GM18861 (cell line): ENCODE measurements at regions not wholly inside any gene's neighbourhood (a gene's known extent, or its start where the extent isn't known, plus 50 kb on each side); places are given as distances from the start of the nearest gene placed in this dataset.
A peak's percentile ranks its signal among the peaks of the same experiment; 100 is the strongest.
"Not testable (repeated sequence)": the region's sequence is repeated elsewhere in the genome, so short reads cannot be mapped to it uniquely, and the experiment has no call there.

Source experiments
- ATAC-seq: cut with Tn5 transposase; IDR thresholded peaks from one replicate; pipeline ENCODE4 v1.9.1; 2021; ENCODE audit not compliant: unreplicated experiment

DNA sequence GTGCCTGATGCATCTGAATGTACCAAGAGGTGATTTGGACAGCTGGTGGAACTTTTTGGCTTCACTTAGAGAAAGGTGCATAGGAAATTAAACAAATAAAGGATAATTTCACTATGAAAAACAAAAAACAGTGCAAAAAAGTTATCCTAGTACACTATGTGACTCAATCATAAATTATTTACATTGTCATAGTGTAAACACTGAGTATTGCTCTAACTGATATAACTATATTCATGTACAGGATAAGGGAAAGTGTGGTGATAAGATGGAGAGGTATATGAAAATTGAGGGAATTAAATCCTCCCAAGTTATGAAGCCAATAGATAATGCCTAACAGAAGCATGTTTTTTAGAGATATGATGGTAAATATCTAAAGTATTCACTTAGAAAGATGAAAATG is 50.2 kb upstream of the CPNE4 start:
- ATAC-seq, result no peak

DNA sequence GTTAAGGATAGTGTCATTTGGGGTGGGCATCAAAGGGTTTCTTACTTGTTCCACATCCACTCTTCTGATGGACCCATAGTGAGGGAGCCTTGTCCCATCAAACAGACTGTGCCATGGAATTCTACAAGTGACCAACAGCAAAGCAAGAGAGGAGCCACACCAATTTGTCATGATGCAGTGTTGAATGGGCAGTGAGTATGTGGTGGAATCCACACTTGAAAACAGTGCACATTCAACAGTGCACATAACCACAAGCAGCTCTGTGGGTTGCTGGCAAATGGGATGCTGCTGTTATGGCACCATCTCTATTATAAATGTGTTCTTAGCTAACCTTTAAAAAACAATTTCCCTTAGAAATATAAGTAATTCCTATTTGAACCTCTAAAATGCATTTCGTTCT is 52.5 kb upstream of the CPNE4 start:
- ATAC-seq, result no peak

DNA sequence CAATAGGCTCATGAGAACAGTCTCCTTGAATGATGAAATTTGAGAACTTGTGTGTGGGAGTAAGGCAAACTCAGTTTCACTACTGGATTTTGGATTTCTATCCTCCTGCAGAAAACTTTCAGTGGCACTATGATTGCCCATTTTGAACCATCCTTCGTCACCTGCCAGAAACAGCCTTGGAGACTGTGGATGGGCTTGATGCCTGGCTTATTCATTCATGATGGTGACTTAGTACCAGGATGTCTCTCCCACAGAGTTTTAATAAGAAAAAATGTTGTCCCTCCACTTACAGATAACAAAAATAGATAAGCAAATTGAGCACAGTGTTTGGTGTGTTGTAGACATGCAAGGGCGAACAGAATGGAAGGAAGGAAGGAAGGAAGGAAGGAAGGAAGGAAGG is 53.5 kb upstream of the CPNE4 start:
- no peak for ATAC-seq

DNA sequence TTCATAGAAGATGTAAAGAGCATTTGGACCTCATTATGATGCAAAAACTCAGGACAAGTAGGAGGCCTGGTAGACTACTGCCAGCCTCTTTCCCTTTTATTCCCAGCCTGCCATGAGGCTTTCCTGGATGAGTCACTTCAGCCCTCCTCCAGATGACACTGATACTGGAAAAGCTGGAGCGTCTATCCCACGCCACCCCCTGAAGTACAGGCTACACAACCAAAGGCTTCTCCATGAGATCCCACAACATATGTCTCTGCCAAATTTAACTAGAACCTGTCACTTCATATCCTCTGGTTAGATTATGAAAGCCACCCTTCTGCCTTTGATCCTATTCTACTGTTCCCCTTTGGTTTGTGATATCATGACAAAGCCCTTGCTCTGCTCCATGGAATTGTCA is 56.1 kb upstream of the CPNE4 start:
- no peak for ATAC-seq

DNA sequence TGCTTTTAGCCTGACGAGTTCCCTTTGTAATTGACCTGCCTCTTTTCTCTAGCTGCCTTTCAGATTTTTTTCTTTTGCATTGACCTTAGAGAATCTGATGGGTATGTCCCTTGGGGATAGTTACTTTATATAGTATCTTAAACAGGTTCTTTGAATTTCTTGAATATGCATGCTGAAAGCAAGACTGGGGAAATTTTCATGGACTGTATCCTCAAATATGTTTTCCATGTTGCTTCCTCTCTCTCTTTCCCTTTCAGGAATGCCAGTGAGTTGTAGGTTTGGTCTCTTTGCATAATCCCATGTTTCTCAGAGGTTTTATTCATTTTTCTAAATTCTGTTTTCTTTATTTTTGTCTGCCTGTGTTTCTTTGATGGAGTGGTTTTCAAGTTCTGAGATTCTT is 81.8 kb upstream of the CPNE4 start:
- no peak for ATAC-seq

DNA sequence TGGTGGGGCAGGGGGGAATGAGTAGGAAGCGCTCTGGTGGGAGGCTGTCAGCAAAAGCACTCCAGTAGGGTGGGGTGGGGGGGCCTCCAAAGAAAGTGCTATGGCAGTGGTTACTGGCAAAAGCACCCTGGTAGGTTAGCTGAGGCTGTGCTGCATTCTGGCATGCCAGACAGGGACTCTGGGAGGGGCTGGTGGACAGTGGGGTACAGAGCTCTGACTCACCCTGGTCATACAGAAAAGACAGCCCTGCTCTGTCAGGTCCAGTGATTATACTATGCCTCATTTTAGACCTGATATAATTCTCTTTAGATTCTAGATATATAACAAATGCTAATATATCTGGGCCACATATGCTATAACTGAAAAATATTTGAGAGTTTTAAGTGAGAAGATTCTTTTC is 82.8 kb upstream of the CPNE4 start:
- no peak for ATAC-seq

DNA sequence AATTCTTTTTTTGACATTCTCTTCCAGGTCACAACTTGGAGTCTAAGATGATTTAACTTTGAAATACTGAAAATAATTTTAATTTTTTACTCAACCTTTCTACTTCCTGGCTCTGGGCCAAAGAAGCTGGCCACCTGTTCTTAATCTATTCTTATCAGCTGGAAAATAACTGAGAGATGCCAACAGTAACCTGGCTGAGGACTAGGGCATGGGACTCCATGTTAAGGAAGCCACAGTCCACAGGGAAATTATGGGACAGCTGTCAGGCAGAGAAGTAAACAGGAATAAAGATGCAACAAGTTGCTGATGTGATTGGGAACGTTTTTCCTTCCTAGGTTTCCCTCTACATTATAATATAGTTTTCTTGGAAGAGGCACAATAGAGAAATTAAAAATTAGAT is 84.7 kb upstream of the CPNE4 start:
- no peak for ATAC-seq

DNA sequence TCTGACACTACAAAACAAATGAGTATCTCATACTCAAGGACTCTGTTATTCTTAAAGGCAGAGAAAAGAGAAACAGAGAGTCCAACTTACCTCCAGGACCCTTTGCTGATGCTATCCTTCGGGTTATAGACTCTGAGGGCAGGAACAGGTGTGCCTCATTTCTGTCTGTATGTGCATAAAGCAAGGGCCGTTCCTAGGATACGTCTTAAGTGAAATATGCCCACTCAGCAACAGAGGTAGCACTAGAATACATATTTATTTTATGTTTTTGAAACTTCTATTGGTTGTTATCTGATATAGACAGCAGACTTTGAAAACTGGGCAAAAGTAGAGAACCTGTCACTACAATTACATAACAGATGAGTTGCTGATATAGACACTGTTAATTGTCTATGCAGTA is 89.3 kb upstream of the CPNE4 start:
- no peak for ATAC-seq

DNA sequence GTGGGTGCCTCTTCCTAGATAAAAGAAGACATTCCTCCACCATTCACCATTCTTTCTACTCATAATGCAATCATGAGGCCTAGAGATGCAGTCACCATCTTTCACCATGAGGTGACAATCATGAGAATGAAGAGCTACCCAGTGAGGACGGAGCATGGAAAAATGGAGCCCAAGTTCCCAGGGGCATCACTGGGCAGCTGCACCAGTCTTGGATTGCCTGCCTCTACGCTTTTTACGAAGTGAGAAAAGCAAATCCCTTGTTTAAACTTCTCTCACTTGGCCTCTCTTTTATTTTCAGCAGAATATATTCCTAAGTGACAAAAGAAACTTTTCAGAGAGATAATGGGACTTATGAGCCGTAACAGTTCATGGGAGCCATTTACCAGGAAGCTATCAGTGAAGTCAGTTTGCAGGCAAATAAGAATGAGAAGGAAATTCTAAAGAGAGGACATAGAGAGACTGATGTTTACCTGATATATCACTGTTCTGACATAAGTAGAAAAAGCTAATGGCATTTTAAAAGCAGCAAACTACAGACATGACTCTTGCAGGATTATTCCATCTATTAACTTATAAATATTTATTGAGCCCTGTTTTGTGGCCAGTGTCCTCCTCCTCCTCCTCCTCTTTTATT is 90.0 kb upstream of the CPNE4 start:
- ATAC-seq, result no peak

DNA sequence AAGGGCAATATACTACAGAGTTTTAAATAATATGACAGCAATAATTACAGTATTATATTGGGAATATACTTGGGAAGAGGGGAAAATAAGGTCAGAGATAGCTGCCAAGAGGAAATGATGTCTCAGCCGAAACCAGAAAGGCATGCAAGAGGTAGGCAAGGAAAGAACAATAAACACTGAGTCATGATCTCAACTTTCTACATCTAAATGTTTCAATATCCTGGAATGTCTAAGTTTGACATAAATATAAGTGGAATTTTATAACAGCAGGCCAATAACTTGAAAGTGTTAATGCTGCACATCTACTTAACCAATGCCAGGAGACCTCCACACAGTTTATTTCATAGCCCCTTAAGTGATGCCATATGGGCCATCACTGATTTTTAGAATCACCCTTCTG is 99.8 kb upstream of the CPNE4 start:
- no peak for ATAC-seq

DNA sequence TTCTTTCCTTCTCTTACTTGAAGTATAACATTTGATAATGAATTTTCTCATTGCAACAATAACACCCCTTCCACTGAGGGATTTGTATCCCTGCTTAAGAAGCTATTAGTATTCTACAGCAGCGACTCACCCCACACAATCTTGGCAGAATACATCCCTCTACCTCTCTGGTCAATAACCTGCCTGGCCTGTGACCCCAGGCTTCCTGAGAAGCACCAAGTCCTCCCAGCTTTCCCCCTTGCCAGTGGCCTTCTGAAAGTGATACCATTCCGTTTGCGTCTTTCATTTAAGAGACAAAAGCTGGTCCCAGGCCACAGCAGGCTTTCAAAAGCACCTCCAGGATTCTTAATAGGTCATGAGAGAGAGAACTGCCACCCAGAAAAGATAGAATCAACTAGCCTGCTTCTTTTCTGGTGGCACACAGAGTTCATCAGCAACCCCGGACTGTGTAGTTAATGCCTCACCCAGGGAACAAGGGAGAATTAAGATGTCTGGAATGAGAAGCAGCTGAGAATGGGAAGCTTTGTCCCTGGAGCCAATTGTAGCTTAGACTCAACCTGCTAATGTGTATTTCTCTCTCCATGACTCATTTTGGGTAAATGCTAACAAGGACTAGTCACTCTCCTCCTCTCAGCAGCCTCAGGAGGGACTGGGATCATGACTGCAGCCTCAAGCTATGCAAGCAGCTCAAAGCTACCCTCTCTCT is 101.0 kb upstream of the CPNE4 start:
- ATAC-seq, result no peak

DNA sequence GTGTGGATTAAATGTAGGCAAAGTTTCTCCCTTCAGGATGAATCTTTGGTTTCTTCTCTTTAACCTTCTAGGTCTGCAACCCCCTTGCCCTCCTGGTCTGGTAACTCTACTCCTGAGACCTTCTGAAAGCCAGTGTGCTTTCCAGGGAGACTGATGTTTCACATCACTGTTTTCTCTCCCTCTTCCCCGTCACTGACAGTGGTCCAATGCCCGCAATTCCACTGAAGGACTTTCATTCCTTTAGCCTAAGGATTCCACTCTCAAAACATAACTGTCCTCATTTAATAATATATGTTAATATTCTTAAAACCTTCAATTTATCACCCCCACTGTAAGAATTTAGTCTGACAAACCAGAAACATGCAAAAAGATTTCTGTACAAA is 101.5 kb upstream of the CPNE4 start:
- no peak for ATAC-seq

DNA sequence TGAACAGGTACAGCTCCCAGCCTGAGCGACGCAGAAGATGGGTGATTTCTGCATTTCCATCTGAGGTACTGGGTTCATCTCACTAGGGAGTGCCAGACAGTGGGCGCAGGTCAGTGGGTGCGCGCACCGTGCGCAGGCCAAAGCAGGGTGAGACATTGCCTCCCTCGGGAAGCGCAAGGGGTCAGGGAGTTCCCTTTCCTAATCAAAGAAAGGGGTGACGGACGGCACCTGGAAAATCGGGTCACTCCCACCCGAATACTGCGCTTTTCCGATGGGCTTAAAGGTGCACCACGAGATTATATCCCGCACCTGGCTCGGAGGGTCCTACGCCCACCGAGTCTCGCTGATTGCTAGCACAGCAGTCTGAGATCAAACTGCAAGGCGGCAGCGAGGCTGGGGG is 102.1 kb upstream of the CPNE4 start:
- not testable (repeated sequence) for ATAC-seq

DNA sequence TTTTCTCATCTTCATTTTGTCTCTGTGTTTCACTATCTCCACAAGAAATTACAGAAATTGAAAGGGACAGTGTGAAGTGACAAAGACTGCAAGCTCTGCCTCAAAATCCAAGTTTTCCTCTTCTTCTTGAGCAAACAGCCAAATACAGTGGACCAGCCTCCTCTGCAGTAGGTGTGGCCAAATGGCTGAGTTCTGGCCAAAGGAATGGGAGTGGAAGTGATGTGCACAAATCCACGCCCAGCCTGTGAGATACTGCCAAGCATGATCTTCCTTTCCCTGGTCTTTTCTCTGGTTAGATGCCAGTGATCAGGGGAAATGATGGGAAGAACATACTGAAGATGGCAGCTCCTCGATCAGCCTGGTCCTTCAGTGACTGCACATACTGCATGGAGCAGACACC is 111.0 kb upstream of the CPNE4 start:
- no peak for ATAC-seq

DNA sequence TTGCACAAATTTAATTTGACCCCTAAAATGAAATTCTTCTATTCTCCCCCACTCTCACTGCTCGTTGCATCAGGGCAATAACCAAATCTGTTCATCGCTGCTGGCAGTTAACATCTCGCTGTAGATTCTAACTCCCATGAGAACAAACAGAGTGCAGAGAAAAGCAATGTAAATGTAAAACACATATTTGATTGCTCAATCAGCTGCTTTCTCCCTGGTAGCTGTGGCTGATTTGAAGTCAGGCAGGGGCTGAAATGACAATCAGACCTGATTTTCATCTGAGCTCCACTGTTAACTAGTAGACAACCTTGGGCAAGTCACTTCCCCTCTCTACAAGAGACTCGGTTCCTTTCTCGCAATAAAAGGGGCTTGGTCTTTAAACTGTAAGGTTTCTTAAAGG is 119.8 kb upstream of the CPNE4 start:
- ATAC-seq, result no peak

DNA sequence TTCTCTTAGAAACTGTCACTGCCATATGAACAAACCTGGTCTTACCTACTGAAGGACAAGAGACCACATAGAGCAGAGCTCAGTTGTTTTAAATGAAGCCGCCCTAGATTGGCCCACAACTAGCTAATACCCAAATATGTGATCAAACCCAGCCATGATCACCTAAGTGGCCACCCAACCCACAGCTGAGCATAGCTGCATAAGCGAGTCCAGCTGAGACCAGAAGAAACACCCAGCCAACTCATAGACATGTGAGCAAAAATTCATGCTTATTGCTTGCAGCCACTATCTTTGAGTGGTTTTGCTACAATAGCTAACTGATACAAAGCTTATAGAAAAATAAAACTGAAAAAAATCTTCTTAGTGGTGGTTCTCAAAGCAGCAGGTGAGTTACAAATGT is 124.3 kb upstream of the CPNE4 start:
- ATAC-seq, result no peak

DNA sequence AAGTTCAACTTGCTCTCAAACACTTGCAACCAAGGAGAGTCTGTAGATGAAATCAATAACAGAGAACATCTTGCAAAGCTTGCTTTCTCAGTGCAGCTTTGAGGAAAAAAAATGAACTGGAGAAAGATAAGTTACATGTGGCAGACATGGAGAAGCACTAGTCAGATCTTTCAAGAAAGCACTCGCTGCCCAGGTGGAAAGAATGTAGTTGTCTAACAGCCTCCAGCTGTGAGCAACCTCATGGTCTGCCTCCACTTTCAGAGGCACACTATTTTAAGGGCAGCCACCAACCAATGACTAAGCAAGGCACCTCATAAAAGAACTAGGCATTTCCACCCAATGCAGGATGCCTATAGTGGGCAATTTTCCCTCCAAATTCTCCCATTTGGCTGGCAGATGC is 125.4 kb upstream of the CPNE4 start:
- no peak for ATAC-seq

DNA sequence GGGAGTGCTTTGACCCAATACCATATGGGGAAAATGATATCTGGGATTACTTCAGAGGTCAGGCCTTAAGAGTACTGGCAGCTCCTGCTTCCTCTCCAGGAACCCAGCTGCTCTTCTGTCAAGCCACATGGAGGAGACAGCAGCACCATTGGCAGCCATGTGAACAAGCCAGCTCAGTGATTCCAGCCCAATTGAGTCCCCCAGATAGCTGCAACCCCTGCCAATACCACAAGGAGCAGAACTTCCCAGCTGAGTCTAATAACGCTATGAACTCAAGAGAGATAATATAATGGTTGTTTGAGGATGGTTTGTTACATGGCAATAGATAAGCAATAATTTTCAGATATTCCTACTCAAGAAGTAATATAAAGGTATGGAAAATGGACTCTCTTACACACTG is 126.8 kb upstream of the CPNE4 start:
- no peak for ATAC-seq

DNA sequence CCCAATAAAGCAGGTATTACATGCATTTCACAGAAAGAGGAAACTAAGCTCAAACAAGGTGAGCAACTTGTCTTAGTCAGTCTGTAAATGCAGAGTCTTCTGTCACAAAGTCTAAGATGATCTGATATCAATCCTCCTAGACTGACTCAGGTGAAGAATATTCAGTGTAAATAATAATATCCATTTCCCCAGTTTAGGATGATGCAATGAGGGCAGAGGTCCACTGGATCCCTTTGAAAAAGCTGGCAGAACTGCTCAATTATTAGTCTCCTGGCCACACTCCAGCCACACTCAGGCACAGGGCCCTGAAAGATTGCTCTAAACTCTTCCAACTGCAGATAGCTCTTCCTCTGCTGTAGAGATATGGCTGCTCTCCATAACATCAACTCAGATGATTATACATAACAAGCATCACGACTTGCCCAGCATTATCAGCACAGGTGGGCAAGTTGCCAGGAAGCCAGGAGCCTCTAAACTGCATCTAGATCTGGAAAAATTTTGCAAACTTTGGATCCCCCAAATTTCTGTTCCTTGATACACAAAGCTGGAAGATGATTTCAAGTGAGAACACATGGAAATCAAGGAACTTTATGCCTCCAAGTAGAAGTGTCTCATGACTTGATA is 129.8 kb upstream of the CPNE4 start:
- ATAC-seq, result no peak

DNA sequence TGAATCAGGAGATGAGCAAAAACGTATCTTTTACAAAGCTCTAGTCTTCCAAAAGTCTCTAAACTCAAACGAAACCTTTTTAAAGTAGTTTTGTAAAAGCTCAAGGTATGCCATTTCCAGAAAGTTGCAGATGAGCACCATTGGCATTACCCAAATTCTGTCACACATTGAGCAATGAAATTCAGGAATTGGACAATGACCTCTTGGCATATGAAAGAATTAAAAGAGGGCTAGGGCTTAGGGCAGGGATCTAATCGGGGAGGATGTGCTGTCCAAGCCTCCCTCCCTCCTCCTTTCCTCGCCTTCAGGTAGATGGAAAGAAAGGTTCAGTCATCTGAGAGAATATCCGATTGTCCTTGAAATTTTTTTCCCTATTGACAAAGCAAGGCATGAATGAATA is 133.1 kb upstream of the CPNE4 start:
- ATAC-seq, result no peak

DNA sequence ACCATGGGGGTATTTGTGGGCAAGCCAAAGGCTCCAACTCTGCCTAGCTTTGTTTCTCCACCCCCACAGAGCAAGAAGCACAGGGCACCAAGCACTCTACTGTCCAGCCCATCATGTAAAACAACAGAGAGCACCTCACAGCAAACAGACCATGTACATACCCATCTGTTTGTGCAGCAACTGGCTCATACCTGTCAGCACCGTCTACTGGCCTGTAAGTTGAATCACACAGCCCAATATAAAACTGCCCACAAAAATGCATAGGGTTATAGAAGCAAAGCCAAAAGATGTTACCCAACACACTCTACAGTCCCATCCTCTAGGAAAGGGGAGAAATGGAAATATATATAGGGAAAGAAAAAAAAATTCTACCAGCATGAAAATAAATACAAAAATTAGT is 139.7 kb upstream of the CPNE4 start:
- no peak for ATAC-seq

DNA sequence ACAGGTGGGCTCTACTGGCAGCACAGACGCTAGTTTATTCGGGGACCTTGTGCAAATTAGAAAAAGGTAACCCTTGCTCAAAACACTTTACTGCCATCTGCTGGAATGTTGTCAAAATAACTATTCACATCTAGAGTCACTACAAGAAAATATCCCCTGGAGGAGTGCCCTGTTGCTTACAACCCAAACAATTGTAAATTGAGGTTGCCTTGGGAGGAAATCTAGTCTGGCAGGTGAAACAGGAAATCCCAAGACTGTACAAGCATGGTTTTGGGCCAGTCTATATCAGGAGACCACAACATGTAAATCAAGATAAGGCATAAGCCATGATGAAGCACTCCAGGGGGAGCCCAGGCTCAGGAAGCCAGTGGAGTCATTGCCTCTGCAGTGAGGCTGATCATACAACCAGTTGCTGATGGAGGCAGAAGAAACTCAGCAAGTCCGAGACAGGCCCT is 136.8 kb upstream of the ACP3 start:
- ATAC-seq, result peak; percentile 77

DNA sequence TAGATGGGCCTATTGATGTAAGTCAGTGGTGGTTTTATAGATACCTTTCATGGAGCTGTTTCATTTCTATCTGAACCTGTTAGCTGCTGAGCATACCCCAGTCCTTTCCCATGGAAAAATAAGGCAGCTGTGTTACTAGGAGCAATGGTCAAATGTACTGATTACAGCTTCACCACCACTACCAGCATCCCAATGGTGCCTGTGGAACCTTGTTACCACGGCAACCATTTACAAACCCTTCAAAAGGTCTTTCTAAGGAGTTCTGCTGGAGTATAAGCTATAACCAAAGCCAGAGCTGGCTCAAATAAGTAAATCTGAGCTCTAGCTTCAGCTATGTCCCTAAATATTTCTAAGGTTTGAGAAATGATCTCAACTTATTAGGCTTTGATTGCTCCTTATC is 133.4 kb upstream of the ACP3 start:
- ATAC-seq, result no peak
